Subcutaneous abdominal adipose tissue (tissue), 5 donors: ENCODE measurements at regions not wholly inside any gene's neighbourhood (a gene's known extent, or its start where the extent isn't known, plus 50 kb on each side); places are given as distances from the start of the nearest gene placed in this dataset.

Source experiments
- H3K27ac ChIP-seq: one replicate; pipeline ENCODE4 v1.7.0; 2013; ENCODE audit warnings: low read depth, mild to moderate bottlenecking, inconsistent platforms, low read length, moderate library complexity
- H3K27me3 ChIP-seq, 5 donors: one replicate each; pipeline ENCODE4 v1.7.0; 2013; ENCODE audit warnings: low read length in 5 of 5, inconsistent platforms in 1 of 5; ENCODE audit not compliant: control insufficient read depth in 5 of 5, insufficient read depth in 4 of 5
- H3K36me3 ChIP-seq, 5 donors: one replicate each; pipeline ENCODE4 v1.7.0; 2013; ENCODE audit warnings: low read length in 5 of 5; ENCODE audit not compliant: control insufficient read depth in 5 of 5, insufficient read depth in 5 of 5
- H3K4me1 ChIP-seq, 5 donors: one replicate each; pipeline ENCODE4 v1.7.0; 2013; ENCODE audit warnings: low read length in 5 of 5, mild to moderate bottlenecking in 3 of 5, moderate library complexity in 1 of 5; ENCODE audit not compliant: control insufficient read depth in 5 of 5, insufficient read depth in 5 of 5
- H3K4me3 ChIP-seq, 5 donors: one replicate each; pipeline ENCODE4 v1.7.0; 2013; ENCODE audit warnings: low read length in 5 of 5, low read depth in 1 of 5
- H3K9ac ChIP-seq, 5 donors: one replicate each; pipeline ENCODE4 v1.7.0; 2013; ENCODE audit warnings: low read length in 5 of 5, mild to moderate bottlenecking in 4 of 5, moderate library complexity in 3 of 5
- H3K9me3 ChIP-seq, 5 donors: one replicate each; pipeline ENCODE4 v1.7.0; 2013; ENCODE audit warnings: low read length in 5 of 5; ENCODE audit not compliant: control insufficient read depth in 5 of 5
- donor health status: healthy.
- donor health status: healthy.
- donor health status: healthy.
- donor health status: healthy.
- donor health status: healthy.

- Histone ChIP-seq H3K9me3 (no peaks in the 10 kb centered on the region), H3K9ac (no peak overlapping the region), H3K4me1 (peaks cover 0 to 19% (median 6%) of the 10 kb centered on the region in 5 donors), H3K4me3 (no peak overlapping the region), H3K36me3 (no peaks in the 10 kb centered on the region), H3K27me3 (no peaks in the 10 kb centered on the region), H3K27ac (no peak overlapping the region)
These were observed 215.1 kb downstream of the PRL start for GRCh38 chr6:22081709-22082108.

GRCh38 chr6:22082218-22082617, 214.6 kb downstream of the PRL start:
- peaks cover 0 to 19% (median 6%) of the 10 kb centered on the region in 5 donors for H3K4me1 ChIP-seq
- H3K36me3 ChIP-seq = no peaks in the 10 kb centered on the region
- H3K9ac ChIP-seq = no peak overlapping the region
- H3K4me3 ChIP-seq = no peak overlapping the region
- H3K27me3 ChIP-seq = no peaks in the 10 kb centered on the region
- H3K27ac ChIP-seq = no peak overlapping the region
- no peaks in the 10 kb centered on the region for H3K9me3 ChIP-seq

- no peaks in the 10 kb centered on the region for H3K9me3 ChIP-seq
- no peak overlapping the region for H3K9ac ChIP-seq
- no peaks in the 10 kb centered on the region for H3K27me3 ChIP-seq
- H3K36me3 ChIP-seq = no peaks in the 10 kb centered on the region
- no peak overlapping the region for H3K27ac ChIP-seq
- peaks cover 0 to 19% (median 6%) of the 10 kb centered on the region in 5 donors for H3K4me1 ChIP-seq
- H3K4me3 ChIP-seq = no peak overlapping the region
These were observed 213.7 kb downstream of the PRL start for GRCh38 chr6:22083119-22083518.

GRCh38 chr6:22087960-22088706, 208.7 kb downstream of the PRL start:
- Histone ChIP-seq H3K27me3 (no peaks in the 10 kb centered on the region), H3K4me3 (no peak overlapping the region), H3K9me3 (no peaks in the 10 kb centered on the region), H3K9ac (no peak overlapping the region), H3K36me3 (no peaks in the 10 kb centered on the region), H3K27ac (no peak overlapping the region), H3K4me1 (peaks cover 0 to 2% (median under 1%) of the 10 kb centered on the region in 5 donors)

- H3K4me1 ChIP-seq = peaks cover 0 to 10% (median 6%) of the 10 kb centered on the region in 5 donors
- H3K4me3 ChIP-seq = no peak overlapping the region
- no peak overlapping the region for H3K27ac ChIP-seq
- no peaks in the 10 kb centered on the region for H3K9me3 ChIP-seq
- H3K9ac ChIP-seq = no peak overlapping the region
- H3K36me3 ChIP-seq = no peaks in the 10 kb centered on the region
- no peaks in the 10 kb centered on the region for H3K27me3 ChIP-seq
These were observed 205.3 kb downstream of the PRL start for GRCh38 chr6:22091424-22091948.

GRCh38 chr6:22095836-22096235, 201.0 kb downstream of the PRL start:
- no peak overlapping the region for H3K4me3 ChIP-seq
- no peak overlapping the region for H3K9ac ChIP-seq
- no peaks in the 10 kb centered on the region for H3K36me3 ChIP-seq
- H3K4me1 ChIP-seq = peaks cover 0 to 15% (median 6%) of the 10 kb centered on the region in 5 donors
- H3K9me3 ChIP-seq = no peaks in the 10 kb centered on the region
- H3K27me3 ChIP-seq = no peaks in the 10 kb centered on the region
- no peak overlapping the region for H3K27ac ChIP-seq

- Histone ChIP-seq H3K4me3 (no peak overlapping the region), H3K9me3 (no peaks in the 10 kb centered on the region), H3K4me1 (peaks cover 0 to 15% (median 6%) of the 10 kb centered on the region in 5 donors), H3K9ac (no peak overlapping the region), H3K27ac (no peak overlapping the region), H3K36me3 (no peaks in the 10 kb centered on the region), H3K27me3 (no peaks in the 10 kb centered on the region)
These were observed 198.2 kb downstream of the PRL start for GRCh38 chr6:22098601-22099031.

GRCh38 chr6:22099231-22099630, 197.6 kb downstream of the PRL start:
- no peak overlapping the region for H3K27ac ChIP-seq
- no peak overlapping the region for H3K9ac ChIP-seq
- H3K4me1 ChIP-seq = peaks cover 0 to 15% (median 6%) of the 10 kb centered on the region in 5 donors
- no peak overlapping the region for H3K4me3 ChIP-seq
- H3K36me3 ChIP-seq = no peaks in the 10 kb centered on the region
- H3K27me3 ChIP-seq = no peaks in the 10 kb centered on the region
- no peaks in the 10 kb centered on the region for H3K9me3 ChIP-seq

GRCh38 chr6:22099923-22100322, 196.9 kb downstream of the PRL start:
- Histone ChIP-seq H3K36me3 (no peaks in the 10 kb centered on the region), H3K4me3 (no peak overlapping the region), H3K27me3 (no peaks in the 10 kb centered on the region), H3K27ac (no peak overlapping the region), H3K9me3 (no peaks in the 10 kb centered on the region), H3K9ac (no peak overlapping the region), H3K4me1 (peaks cover 0 to 15% (median 6%) of the 10 kb centered on the region in 5 donors)

- Histone ChIP-seq H3K27me3 (no peaks in the 10 kb centered on the region), H3K4me3 (no peak overlapping the region), H3K9ac (no peak overlapping the region), H3K9me3 (no peaks in the 10 kb centered on the region), H3K36me3 (no peaks in the 10 kb centered on the region), H3K27ac (no peak overlapping the region), H3K4me1 (peaks cover 0 to 6% (median under 1%) of the 10 kb centered on the region in 5 donors)
These were observed 195.7 kb downstream of the PRL start for GRCh38 chr6:22101163-22101562.
